Large intestine (tissue), 3 donors: ENCODE measurements at regions not wholly inside any gene's neighbourhood (a gene's known extent, or its start where the extent isn't known, plus 50 kb on each side); places are given as distances from the start of the nearest gene placed in this dataset.

Experiments used
- DNase-seq, 2 donors: peaks; one replicate each; pipeline versions ENCODE4 v3.0.0 to v3.0.0-alpha.2; 2013
- H3K27ac ChIP-seq: one replicate; pipeline ENCODE4 v1.5.1; 2013; ENCODE audit warnings: low read length
- H3K27me3 ChIP-seq: 2 replicates; pipeline ENCODE4 v1.6.1; 2013; ENCODE audit warnings: low read length; ENCODE audit not compliant: control insufficient read depth, insufficient read depth
- H3K36me3 ChIP-seq: 2 replicates; pipeline ENCODE4 v1.6.1; 2013; ENCODE audit warnings: low read length; ENCODE audit not compliant: control insufficient read depth, insufficient read depth
- H3K4me1 ChIP-seq: one replicate; pipeline ENCODE4 v1.6.1; 2013; ENCODE audit warnings: low read length; ENCODE audit not compliant: control insufficient read depth, insufficient read depth
- H3K4me3 ChIP-seq: one replicate; pipeline ENCODE4 v1.5.1; 2013; ENCODE audit warnings: low read length
- H3K9me3 ChIP-seq: one replicate; pipeline ENCODE4 v1.6.1; 2013; ENCODE audit warnings: mild to moderate bottlenecking, low read depth, low read length, moderate library complexity; ENCODE audit not compliant: control insufficient read depth
- WGBS: methylation state at CpG from one replicate; pipeline ENCODE4 v1.1.5; 2013; ENCODE audit warnings: low lambda C conversion rate; ENCODE audit not compliant: insufficient coverage; 5-methylcytosine and 5-hydroxymethylcytosine counted together

DNA sequence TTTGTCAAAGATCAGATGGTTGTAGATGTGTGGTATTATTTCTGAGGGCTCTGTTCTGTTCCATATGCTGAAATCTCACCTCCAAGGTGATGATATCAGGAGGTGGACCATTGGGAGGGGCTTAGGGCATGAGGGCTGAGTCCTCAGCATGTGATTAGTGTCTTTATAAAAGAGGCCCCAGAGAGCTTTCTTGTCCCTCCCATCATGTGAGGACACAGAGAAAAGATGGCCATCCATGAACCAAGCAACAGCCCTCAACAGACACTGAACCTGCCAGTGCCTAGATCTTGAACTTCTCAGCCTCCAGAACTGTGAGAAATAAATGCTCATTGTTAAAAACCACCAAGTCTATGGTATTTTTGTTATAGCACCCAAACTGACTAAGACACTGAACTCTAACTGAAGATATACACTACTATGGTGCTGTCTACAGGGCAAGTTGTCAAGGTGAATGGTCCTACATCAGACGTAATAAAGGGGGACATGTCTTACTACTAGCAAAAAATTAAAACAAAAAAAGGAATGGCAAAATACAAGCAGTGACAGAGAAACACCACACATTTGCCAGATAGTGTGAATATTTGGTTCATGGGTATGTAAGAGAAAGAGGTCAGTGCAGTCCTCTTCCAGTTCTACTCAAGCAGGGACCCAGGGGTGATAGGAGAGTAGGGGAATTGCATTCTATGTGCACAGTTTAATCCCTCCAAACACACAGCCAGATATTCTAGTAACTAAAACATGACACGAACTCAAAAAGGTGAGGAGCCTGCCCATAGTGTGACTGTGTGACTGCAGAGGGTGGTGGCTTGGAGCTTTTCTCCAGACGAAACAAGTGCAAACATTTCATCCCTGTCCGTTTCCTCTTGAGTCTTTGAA lies 164.4 kb upstream of the MYCN start:
- no peaks in the 10 kb centered on the region for H3K27me3 ChIP-seq
- no CpG with 5 or more reads among the region's 4 CpGs for WGBS
- no peaks in the 10 kb centered on the region for H3K36me3 ChIP-seq
- no peak overlapping the region for H3K27ac ChIP-seq
- no peak overlapping the region for H3K4me3 ChIP-seq
- no peaks in the 10 kb centered on the region for H3K4me1 ChIP-seq
- no peaks in the 10 kb centered on the region for H3K9me3 ChIP-seq
- no peak for DNase-seq

- no peak overlapping the region for H3K27ac ChIP-seq
- WGBS: no CpG with 5 or more reads among the region's 3 CpGs
Observed at GRCh38 chr2:15776629-15776919, 163.8 kb upstream of the MYCN start.

GRCh38 chr2:15776992-15777702 lies 163.2 kb upstream of the MYCN start:
- Histone ChIP-seq H3K27ac (no peak overlapping the region), H3K4me3 (no peak overlapping the region), H3K9me3 (no peaks in the 10 kb centered on the region), H3K4me1 (peaks cover 6% of the 10 kb centered on the region), H3K27me3 (peaks cover 3% of the 10 kb centered on the region), H3K36me3 (no peaks in the 10 kb centered on the region)
- DNase-seq: no peak
- no CpG with 5 or more reads among the region's 5 CpGs for WGBS

More at GRCh38 chr2:15776629-15776919, 163.8 kb upstream of the MYCN start:
- Histone ChIP-seq H3K9me3 (no peaks in the 10 kb centered on the region), H3K4me1 (peaks cover 2% of the 10 kb centered on the region), H3K36me3 (no peaks in the 10 kb centered on the region), H3K27me3 (no peaks in the 10 kb centered on the region), H3K4me3 (no peak overlapping the region)
- no peak for DNase-seq

DNA sequence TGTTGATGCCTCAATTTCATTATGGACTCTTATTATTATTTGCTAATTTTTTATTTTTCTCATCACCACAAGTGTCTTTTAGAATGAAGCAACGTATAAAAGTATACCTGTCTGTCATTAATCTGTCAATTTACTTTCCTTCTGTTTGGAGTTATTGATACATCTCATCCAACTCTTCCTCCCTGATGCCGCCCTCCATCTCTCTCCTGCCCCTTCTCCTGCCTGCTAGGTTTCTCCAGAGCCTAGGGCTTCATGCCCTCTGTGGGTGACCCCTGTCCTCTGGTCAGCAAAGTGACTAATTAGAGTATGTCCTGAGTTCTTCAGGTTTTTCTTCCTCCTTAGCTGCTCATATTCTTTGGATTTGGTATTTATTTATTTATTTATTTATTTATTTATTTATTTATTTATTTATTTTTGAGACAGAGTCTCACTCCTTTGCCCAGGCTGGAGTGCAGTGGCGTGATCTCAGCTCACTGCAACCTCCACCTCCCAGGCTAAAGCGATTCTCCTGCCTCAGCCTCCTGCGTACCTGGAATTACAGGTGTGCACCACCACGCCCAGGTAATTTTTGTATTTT lies 162.5 kb upstream of the MYCN start:
- no peak overlapping the region for H3K27ac ChIP-seq
- H3K4me1 ChIP-seq: peaks cover 12% of the 10 kb centered on the region
- peaks cover 10% of the 10 kb centered on the region for H3K27me3 ChIP-seq
- no peak for DNase-seq
- no peaks in the 10 kb centered on the region for H3K36me3 ChIP-seq
- H3K4me3 ChIP-seq: no peak overlapping the region
- no peaks in the 10 kb centered on the region for H3K9me3 ChIP-seq
- WGBS: 86% methylated on average over 1 of the region's 6 CpGs

GRCh38 chr2:15778529-15779219 lies 161.7 kb upstream of the MYCN start:
- Histone ChIP-seq H3K9me3 (no peaks in the 10 kb centered on the region), H3K4me3 (no peak overlapping the region), H3K27me3 (peaks cover 13% of the 10 kb centered on the region), H3K27ac (no peak overlapping the region), H3K36me3 (no peaks in the 10 kb centered on the region), H3K4me1 (peaks cover 14% of the 10 kb centered on the region)
- DNase-seq: no peak
- 100% methylated on average over 2 of the region's 7 CpGs for WGBS

GRCh38 chr2:15779381-15780041 lies 160.8 kb upstream of the MYCN start:
- no peak overlapping the region for H3K4me3 ChIP-seq
- peaks cover 14% of the 10 kb centered on the region for H3K4me1 ChIP-seq
- WGBS: no CpG with 5 or more reads among the region's 7 CpGs
- no peak for DNase-seq
- H3K27ac ChIP-seq: no peak overlapping the region
- H3K9me3 ChIP-seq: no peaks in the 10 kb centered on the region
- H3K27me3 ChIP-seq: peaks cover 13% of the 10 kb centered on the region
- H3K36me3 ChIP-seq: no peaks in the 10 kb centered on the region

GRCh38 chr2:15780234-15780633 lies 160.1 kb upstream of the MYCN start:
- WGBS: no CpG with 5 or more reads among the region's 7 CpGs
- DNase-seq: no peak
- peaks cover 14% of the 10 kb centered on the region for H3K4me1 ChIP-seq
- no peak overlapping the region for H3K27ac ChIP-seq
- H3K36me3 ChIP-seq: no peaks in the 10 kb centered on the region
- peaks cover 13% of the 10 kb centered on the region for H3K27me3 ChIP-seq
- no peak overlapping the region for H3K4me3 ChIP-seq
- no peaks in the 10 kb centered on the region for H3K9me3 ChIP-seq

DNA sequence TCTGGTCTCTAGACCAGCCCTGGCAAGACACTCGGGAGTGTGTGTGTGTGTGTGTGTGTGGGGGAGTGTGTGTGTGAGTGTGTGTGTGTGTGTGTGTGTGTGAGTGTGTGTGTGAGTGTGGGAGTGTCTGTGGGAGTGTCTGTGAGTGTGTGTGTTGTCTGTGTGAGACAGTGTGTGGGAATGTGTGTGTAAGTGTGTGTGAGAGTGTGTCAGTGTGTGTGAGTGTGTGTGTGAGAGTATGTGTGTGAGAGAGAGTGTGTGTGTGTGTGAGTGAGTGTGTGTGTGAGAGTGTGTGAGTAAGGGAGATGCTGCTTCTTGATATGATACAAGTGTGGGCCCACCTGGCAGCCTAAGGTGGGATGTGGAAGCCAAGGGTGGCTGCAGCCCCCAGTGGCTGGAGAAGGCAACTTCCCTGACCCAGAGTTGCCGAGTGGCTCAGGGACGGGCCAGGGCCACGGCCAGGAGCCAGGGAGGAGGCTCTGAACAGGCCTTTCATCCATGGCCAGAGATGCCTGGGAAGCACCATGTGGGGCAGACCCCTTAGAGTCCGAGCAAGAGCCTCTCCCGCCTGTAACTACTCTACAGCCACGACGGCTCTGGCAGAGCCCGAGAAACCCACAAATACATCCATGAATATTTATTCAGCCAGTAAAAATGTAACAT lies 159.3 kb upstream of the MYCN start:
- Histone ChIP-seq H3K36me3 (no peaks in the 10 kb centered on the region), H3K27ac (no peak overlapping the region), H3K27me3 (peaks cover 13% of the 10 kb centered on the region), H3K9me3 (no peaks in the 10 kb centered on the region), H3K4me1 (peaks cover 14% of the 10 kb centered on the region), H3K4me3 (no peak overlapping the region)
- no peak for DNase-seq
- no CpG with 5 or more reads among the region's 9 CpGs for WGBS

DNA sequence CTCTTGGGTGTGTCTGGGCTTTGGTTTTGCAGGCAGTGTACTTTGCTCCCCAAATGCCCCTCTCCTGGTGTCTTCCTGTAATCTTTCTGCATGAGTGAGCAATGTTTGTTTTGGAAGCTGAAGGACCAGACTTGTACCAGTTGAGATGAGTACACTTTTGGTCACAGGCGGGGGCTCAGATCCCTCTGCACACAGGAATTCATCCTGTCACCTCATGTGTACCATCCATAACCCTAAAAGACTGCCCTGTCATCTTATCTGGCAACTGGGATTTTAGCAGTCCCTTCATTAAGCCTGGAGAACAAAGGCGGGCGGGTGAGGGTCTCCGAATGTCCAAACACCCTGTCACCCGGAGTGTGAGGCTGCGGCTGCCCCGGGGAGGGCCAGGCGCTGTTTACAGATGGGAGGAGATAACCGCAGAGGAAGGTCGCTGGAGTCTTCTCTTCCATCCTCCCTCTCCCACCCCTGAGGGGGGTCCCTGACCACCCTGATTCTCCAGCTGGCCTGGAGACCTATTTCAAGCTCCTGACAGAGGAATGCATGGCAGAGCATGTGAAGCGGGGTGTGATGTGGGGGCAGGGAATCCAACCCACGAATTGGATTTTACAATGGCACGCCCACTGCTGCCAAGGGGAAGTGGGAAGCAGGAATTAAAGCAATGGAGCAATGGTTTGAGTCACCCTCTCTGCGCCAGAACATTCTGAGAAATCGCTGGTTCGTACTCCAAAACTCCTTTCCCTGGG lies 158.2 kb upstream of the MYCN start:
- H3K27me3 ChIP-seq: peaks cover 13% of the 10 kb centered on the region
- H3K27ac ChIP-seq: no peak overlapping the region
- H3K4me3 ChIP-seq: no peak overlapping the region
- H3K4me1 ChIP-seq: peaks cover 14% of the 10 kb centered on the region
- H3K36me3 ChIP-seq: no peaks in the 10 kb centered on the region
- H3K9me3 ChIP-seq: no peaks in the 10 kb centered on the region
- no CpG with 5 or more reads among the region's 16 CpGs for WGBS
- peak in 1 of 2 donors; percentile 22 for DNase-seq
